ENCODE measurements at regions not wholly inside any gene's neighbourhood (a gene's known extent, or its start where the extent isn't known, plus 50 kb on each side); places are given as distances from the start of the nearest gene placed in this dataset.
"Not testable (repeated sequence)": the region's sequence is repeated elsewhere in the genome, so short reads cannot be mapped to it uniquely, and the experiment has no call there.

- Histone ChIP-seq H3K36me3 (ENCODE audit: low read length) (no peaks in the 10 kb centered on the region), H3K79me2 (ENCODE audit: insufficient read depth, low read length) (no peaks in the 10 kb centered on the region), H3K4me2 (ENCODE audit: low read depth, low read length, poor library complexity, severe bottlenecking) (no peak overlapping the region), H4K20me1 (ENCODE audit: low read depth, low read length) (no peaks in the 10 kb centered on the region), H3K27me3 (ENCODE audit: low read length) (no peaks in the 10 kb centered on the region), H3K9ac (ENCODE audit: low read length) (no peak overlapping the region), H3F3A (ENCODE audit: insufficient read depth) (no peaks in the 10 kb centered on the region), H3K9me2 (replicated peaks; ENCODE audit: insufficient read depth, low read length) (no peaks in the 10 kb centered on the region), H3K4me3 (ENCODE audit: insufficient read depth, low read length, poor library complexity, severe bottlenecking) (no peak overlapping the region), H3K9me3 (ENCODE audit: insufficient read depth, low read length) (no peaks in the 10 kb centered on the region), H2AFZ (ENCODE audit: low read depth, low read length, severe bottlenecking) (no peak overlapping the region), H3K27ac (ENCODE audit: low read depth, low read length) (no peak overlapping the region)
- TF ChIP-seq EZH2phosphoT487 (conservative IDR thresholded peaks at IDR 0.05; ENCODE audit: low read length) (no peak), CTCF (IDR thresholded peaks at IDR 0.05; ENCODE audit: insufficient read depth, low read length, poor library complexity, severe bottlenecking) (no peak)
These were observed 169.2 kb downstream of the TRIM43 start for GRCh38 chr2:95760806-95761525.

GRCh38 chr2:95761556-95761955 lies 169.8 kb downstream of the TRIM43 start:
- Histone ChIP-seq H3F3A (ENCODE audit: insufficient read depth) (no peaks in the 10 kb centered on the region), H3K27ac (ENCODE audit: low read depth, low read length) (no peak overlapping the region), H2AFZ (ENCODE audit: low read depth, low read length, severe bottlenecking) (no peak overlapping the region), H3K4me3 (ENCODE audit: insufficient read depth, low read length, poor library complexity, severe bottlenecking) (no peak overlapping the region), H3K4me2 (ENCODE audit: low read depth, low read length, poor library complexity, severe bottlenecking) (no peak overlapping the region), H3K9me3 (ENCODE audit: insufficient read depth, low read length) (no peaks in the 10 kb centered on the region), H3K36me3 (ENCODE audit: low read length) (no peaks in the 10 kb centered on the region), H3K9ac (ENCODE audit: low read length) (no peak overlapping the region), H3K9me2 (replicated peaks; ENCODE audit: insufficient read depth, low read length) (no peaks in the 10 kb centered on the region), H4K20me1 (ENCODE audit: low read depth, low read length) (no peaks in the 10 kb centered on the region), H3K27me3 (ENCODE audit: low read length) (no peaks in the 10 kb centered on the region), H3K79me2 (ENCODE audit: insufficient read depth, low read length) (no peaks in the 10 kb centered on the region)
- TF ChIP-seq EZH2phosphoT487 (conservative IDR thresholded peaks at IDR 0.05; ENCODE audit: low read length) (no peak), CTCF (IDR thresholded peaks at IDR 0.05; ENCODE audit: insufficient read depth, low read length, poor library complexity, severe bottlenecking) (no peak)

- not testable (repeated sequence) for H3K4me2 ChIP-seq (ENCODE audit: low read depth, low read length, poor library complexity, severe bottlenecking); H2AFZ ChIP-seq (ENCODE audit: low read depth, low read length, severe bottlenecking); H3K36me3 ChIP-seq (ENCODE audit: low read length); H3K27me3 ChIP-seq (ENCODE audit: low read length); H3K9ac ChIP-seq (ENCODE audit: low read length); H3F3A ChIP-seq (ENCODE audit: insufficient read depth); H3K4me3 ChIP-seq (ENCODE audit: insufficient read depth, low read length, poor library complexity, severe bottlenecking); H3K79me2 ChIP-seq (ENCODE audit: insufficient read depth, low read length); H3K9me3 ChIP-seq (ENCODE audit: insufficient read depth, low read length); H4K20me1 ChIP-seq (ENCODE audit: low read depth, low read length); H3K27ac ChIP-seq (ENCODE audit: low read depth, low read length); H3K9me2 ChIP-seq (replicated peaks; ENCODE audit: insufficient read depth, low read length)
These were observed 170.5 kb downstream of the TRIM43 start for GRCh38 chr2:95762023-95763021.

GRCh38 chr2:95763074-95763473 lies 171.3 kb downstream of the TRIM43 start:
- not testable (repeated sequence) for H3K27ac ChIP-seq (ENCODE audit: low read depth, low read length); H3F3A ChIP-seq (ENCODE audit: insufficient read depth); H3K9me2 ChIP-seq (replicated peaks; ENCODE audit: insufficient read depth, low read length); H3K36me3 ChIP-seq (ENCODE audit: low read length); H3K27me3 ChIP-seq (ENCODE audit: low read length); H3K9ac ChIP-seq (ENCODE audit: low read length); H3K4me3 ChIP-seq (ENCODE audit: insufficient read depth, low read length, poor library complexity, severe bottlenecking); H3K9me3 ChIP-seq (ENCODE audit: insufficient read depth, low read length); H2AFZ ChIP-seq (ENCODE audit: low read depth, low read length, severe bottlenecking); H3K79me2 ChIP-seq (ENCODE audit: insufficient read depth, low read length); H3K4me2 ChIP-seq (ENCODE audit: low read depth, low read length, poor library complexity, severe bottlenecking); H4K20me1 ChIP-seq (ENCODE audit: low read depth, low read length)

- H3K79me2 ChIP-seq (ENCODE audit: insufficient read depth, low read length); H3K27me3 ChIP-seq (ENCODE audit: low read length); H2AFZ ChIP-seq (ENCODE audit: low read depth, low read length, severe bottlenecking); H3K4me2 ChIP-seq (ENCODE audit: low read depth, low read length, poor library complexity, severe bottlenecking); H3K9me3 ChIP-seq (ENCODE audit: insufficient read depth, low read length); H3K27ac ChIP-seq (ENCODE audit: low read depth, low read length); H3K9ac ChIP-seq (ENCODE audit: low read length); H3K36me3 ChIP-seq (ENCODE audit: low read length); H4K20me1 ChIP-seq (ENCODE audit: low read depth, low read length); H3K9me2 ChIP-seq (replicated peaks; ENCODE audit: insufficient read depth, low read length); H3K4me3 ChIP-seq (ENCODE audit: insufficient read depth, low read length, poor library complexity, severe bottlenecking); H3F3A ChIP-seq (ENCODE audit: insufficient read depth): not testable (repeated sequence)
These were observed 173.2 kb downstream of the TRIM43 start for GRCh38 chr2:95764966-95765365.
